ENCODE measurements at regions not wholly inside any gene's neighbourhood (a gene's known extent, or its start where the extent isn't known, plus 50 kb on each side); places are given as distances from the start of the nearest gene placed in this dataset.

- H3K4me1 ChIP-seq (ENCODE audit: control insufficient read depth in 1 of 2, insufficient read depth in 2 of 2, low read length in 2 of 2), result no peaks in the 10 kb centered on the region
- 87 to 95% methylated on average over 8 of the region's 8 CpGs for WGBS, 2 donors
- H3K36me3 ChIP-seq (ENCODE audit: control insufficient read depth in 1 of 2, insufficient read depth in 2 of 2, low read length in 1 of 2), result no peaks in the 10 kb centered on the region
- DNase-seq (no peak), ATAC-seq (ENCODE audit: low FRiP score) (no peak)
- H3K9me3 ChIP-seq (ENCODE audit: control insufficient read depth, low read length), result no peaks in the 10 kb centered on the region
- intact Hi-C loops (cut with DNase I), result no loop called here
- no peak overlapping the region for H3K4me3 ChIP-seq (ENCODE audit: low read length in 2 of 2)
- H3K27ac ChIP-seq (ENCODE audit: low read depth in 1 of 2, low read length in 2 of 2), result no peak overlapping the region
- no peaks in the 10 kb centered on the region for H3K27me3 ChIP-seq (ENCODE audit: control insufficient read depth in 1 of 2, insufficient read depth in 2 of 2, low read length in 1 of 2)
Measured at GRCh38 chr2:23206650-23207049, 178.3 kb upstream of the KLHL29 start.

- no peaks in the 10 kb centered on the region for H3K36me3 ChIP-seq (ENCODE audit: control insufficient read depth in 1 of 2, insufficient read depth in 2 of 2, low read length in 1 of 2)
- no peak for ATAC-seq (ENCODE audit: low FRiP score)
- no peak for DNase-seq
- WGBS, 2 donors, result 18 to 30% methylated on average over 5 of the region's 5 CpGs
- no peak overlapping the region for H3K4me3 ChIP-seq (ENCODE audit: low read length in 2 of 2)
- no peaks in the 10 kb centered on the region for H3K27me3 ChIP-seq (ENCODE audit: control insufficient read depth in 1 of 2, insufficient read depth in 2 of 2, low read length in 1 of 2)
- intact Hi-C loops (cut with DNase I), result no loop called here
- H3K27ac ChIP-seq (ENCODE audit: low read depth in 1 of 2, low read length in 2 of 2), result no peak overlapping the region
- no peaks in the 10 kb centered on the region for H3K4me1 ChIP-seq (ENCODE audit: control insufficient read depth in 1 of 2, insufficient read depth in 2 of 2, low read length in 2 of 2)
- no peaks in the 10 kb centered on the region for H3K9me3 ChIP-seq (ENCODE audit: control insufficient read depth, low read length)
Measured at GRCh38 chr2:23207871-23208270, 177.1 kb upstream of the KLHL29 start.

- Histone ChIP-seq H3K27ac (ENCODE audit: low read depth in 1 of 2, low read length in 2 of 2) (no peak overlapping the region), H3K27me3 (ENCODE audit: control insufficient read depth in 1 of 2, insufficient read depth in 2 of 2, low read length in 1 of 2) (no peaks in the 10 kb centered on the region), H3K9me3 (ENCODE audit: control insufficient read depth, low read length) (no peaks in the 10 kb centered on the region), H3K36me3 (ENCODE audit: control insufficient read depth in 1 of 2, insufficient read depth in 2 of 2, low read length in 1 of 2) (no peaks in the 10 kb centered on the region), H3K4me3 (ENCODE audit: low read length in 2 of 2) (no peak overlapping the region), H3K4me1 (ENCODE audit: control insufficient read depth in 1 of 2, insufficient read depth in 2 of 2, low read length in 2 of 2) (no peaks in the 10 kb centered on the region)
- ATAC-seq (ENCODE audit: low FRiP score) (no peak), DNase-seq (no peak)
- intact Hi-C loops (cut with DNase I), result no loop called here
- 43 to 55% methylated on average over 2 of the region's 2 CpGs for WGBS, 2 donors
Measured at GRCh38 chr2:23208339-23208738, 176.6 kb upstream of the KLHL29 start.

- ATAC-seq (ENCODE audit: low FRiP score), result no peak
- no peaks in the 10 kb centered on the region for H3K27me3 ChIP-seq (ENCODE audit: control insufficient read depth in 1 of 2, insufficient read depth in 2 of 2, low read length in 1 of 2)
- WGBS, 2 donors, result 1 to 36% methylated on average over 1 of the region's 1 CpG
- H3K36me3 ChIP-seq (ENCODE audit: control insufficient read depth in 1 of 2, insufficient read depth in 2 of 2, low read length in 1 of 2), result no peaks in the 10 kb centered on the region
- no peaks in the 10 kb centered on the region for H3K4me1 ChIP-seq (ENCODE audit: control insufficient read depth in 1 of 2, insufficient read depth in 2 of 2, low read length in 2 of 2)
- H3K9me3 ChIP-seq (ENCODE audit: control insufficient read depth, low read length), result no peaks in the 10 kb centered on the region
- H3K4me3 ChIP-seq (ENCODE audit: low read length in 2 of 2), result no peak overlapping the region
- no peak overlapping the region for H3K27ac ChIP-seq (ENCODE audit: low read depth in 1 of 2, low read length in 2 of 2)
- intact Hi-C loops (cut with DNase I), result no loop called here
- DNase-seq, result no peak
Measured at GRCh38 chr2:23209059-23209458, 175.9 kb upstream of the KLHL29 start.

GRCh38 chr2:23211987-23212583, 172.9 kb upstream of the KLHL29 start:
- WGBS, 2 donors, result 85 to 86% methylated on average over 5 of the region's 5 CpGs
- H3K27me3 ChIP-seq (ENCODE audit: control insufficient read depth in 1 of 2, insufficient read depth in 2 of 2, low read length in 1 of 2), result no peaks in the 10 kb centered on the region
- intact Hi-C loops (cut with DNase I), result no loop called here
- ATAC-seq (ENCODE audit: low FRiP score) (no peak), DNase-seq (no peak)
- H3K4me1 ChIP-seq (ENCODE audit: control insufficient read depth in 1 of 2, insufficient read depth in 2 of 2, low read length in 2 of 2), result no peaks in the 10 kb centered on the region
- H3K4me3 ChIP-seq (ENCODE audit: low read length in 2 of 2), result no peak overlapping the region
- H3K27ac ChIP-seq (ENCODE audit: low read depth in 1 of 2, low read length in 2 of 2), result no peak overlapping the region
- no peaks in the 10 kb centered on the region for H3K9me3 ChIP-seq (ENCODE audit: control insufficient read depth, low read length)
- H3K36me3 ChIP-seq (ENCODE audit: control insufficient read depth in 1 of 2, insufficient read depth in 2 of 2, low read length in 1 of 2), result no peaks in the 10 kb centered on the region

GRCh38 chr2:23213196-23213595, 171.8 kb upstream of the KLHL29 start:
- Histone ChIP-seq H3K27ac (ENCODE audit: low read depth in 1 of 2, low read length in 2 of 2) (no peak overlapping the region), H3K36me3 (ENCODE audit: control insufficient read depth in 1 of 2, insufficient read depth in 2 of 2, low read length in 1 of 2) (no peaks in the 10 kb centered on the region), H3K9me3 (ENCODE audit: control insufficient read depth, low read length) (no peaks in the 10 kb centered on the region), H3K4me1 (ENCODE audit: control insufficient read depth in 1 of 2, insufficient read depth in 2 of 2, low read length in 2 of 2) (no peaks in the 10 kb centered on the region), H3K4me3 (ENCODE audit: low read length in 2 of 2) (no peak overlapping the region), H3K27me3 (ENCODE audit: control insufficient read depth in 1 of 2, insufficient read depth in 2 of 2, low read length in 1 of 2) (no peaks in the 10 kb centered on the region)
- no peak for ATAC-seq (ENCODE audit: low FRiP score)
- intact Hi-C loops (cut with DNase I), result no loop called here
- DNase-seq, result no peak
- 90 to 95% methylated on average over 7 of the region's 7 CpGs for WGBS, 2 donors

- H3K27ac ChIP-seq (ENCODE audit: low read depth in 1 of 2, low read length in 2 of 2), result no peak overlapping the region
- intact Hi-C loops (cut with DNase I), result no loop called here
- WGBS, 2 donors, result 95 to 97% methylated on average over 3 of the region's 3 CpGs
- H3K4me3 ChIP-seq (ENCODE audit: low read length in 2 of 2), result no peak overlapping the region
- no peaks in the 10 kb centered on the region for H3K27me3 ChIP-seq (ENCODE audit: control insufficient read depth in 1 of 2, insufficient read depth in 2 of 2, low read length in 1 of 2)
- DNase-seq, result no peak
- H3K4me1 ChIP-seq (ENCODE audit: control insufficient read depth in 1 of 2, insufficient read depth in 2 of 2, low read length in 2 of 2), result no peaks in the 10 kb centered on the region
- H3K9me3 ChIP-seq (ENCODE audit: control insufficient read depth, low read length), result no peaks in the 10 kb centered on the region
- no peak for ATAC-seq (ENCODE audit: low FRiP score)
- no peaks in the 10 kb centered on the region for H3K36me3 ChIP-seq (ENCODE audit: control insufficient read depth in 1 of 2, insufficient read depth in 2 of 2, low read length in 1 of 2)
Measured at GRCh38 chr2:23215016-23215415, 170.0 kb upstream of the KLHL29 start.

GRCh38 chr2:23219666-23220065, 165.3 kb upstream of the KLHL29 start:
- DNase-seq (no peak), ATAC-seq (ENCODE audit: low FRiP score) (no peak)
- Histone ChIP-seq H3K36me3 (ENCODE audit: control insufficient read depth in 1 of 2, insufficient read depth in 2 of 2, low read length in 1 of 2) (no peaks in the 10 kb centered on the region), H3K27me3 (ENCODE audit: control insufficient read depth in 1 of 2, insufficient read depth in 2 of 2, low read length in 1 of 2) (no peaks in the 10 kb centered on the region), H3K4me1 (ENCODE audit: control insufficient read depth in 1 of 2, insufficient read depth in 2 of 2, low read length in 2 of 2) (no peaks in the 10 kb centered on the region), H3K9me3 (ENCODE audit: control insufficient read depth, low read length) (no peaks in the 10 kb centered on the region), H3K4me3 (ENCODE audit: low read length in 2 of 2) (no peak overlapping the region), H3K27ac (ENCODE audit: low read depth in 1 of 2, low read length in 2 of 2) (no peak overlapping the region)
- intact Hi-C loops (cut with DNase I), result no loop called here
- WGBS, 2 donors, result 27 to 32% methylated on average over 4 of the region's 4 CpGs

GRCh38 chr2:23220513-23221094, 164.4 kb upstream of the KLHL29 start:
- Histone ChIP-seq H3K4me3 (ENCODE audit: low read length in 2 of 2) (no peak overlapping the region), H3K27ac (ENCODE audit: low read depth in 1 of 2, low read length in 2 of 2) (no peak overlapping the region), H3K4me1 (ENCODE audit: control insufficient read depth in 1 of 2, insufficient read depth in 2 of 2, low read length in 2 of 2) (no peaks in the 10 kb centered on the region), H3K9me3 (ENCODE audit: control insufficient read depth, low read length) (no peaks in the 10 kb centered on the region), H3K27me3 (ENCODE audit: control insufficient read depth in 1 of 2, insufficient read depth in 2 of 2, low read length in 1 of 2) (no peaks in the 10 kb centered on the region), H3K36me3 (ENCODE audit: control insufficient read depth in 1 of 2, insufficient read depth in 2 of 2, low read length in 1 of 2) (no peaks in the 10 kb centered on the region)
- no peak for DNase-seq
- WGBS, 2 donors, result 81 to 87% methylated on average over 2 of the region's 2 CpGs
- intact Hi-C loops (cut with DNase I), result no loop called here
- no peak for ATAC-seq (ENCODE audit: low FRiP score)

Measured in aorta (tissue), 5 donors.